ENCODE measurements at regions not wholly inside any gene's neighbourhood (a gene's known extent, or its start where the extent isn't known, plus 50 kb on each side); places are given as distances from the start of the nearest gene placed in this dataset.

DNA sequence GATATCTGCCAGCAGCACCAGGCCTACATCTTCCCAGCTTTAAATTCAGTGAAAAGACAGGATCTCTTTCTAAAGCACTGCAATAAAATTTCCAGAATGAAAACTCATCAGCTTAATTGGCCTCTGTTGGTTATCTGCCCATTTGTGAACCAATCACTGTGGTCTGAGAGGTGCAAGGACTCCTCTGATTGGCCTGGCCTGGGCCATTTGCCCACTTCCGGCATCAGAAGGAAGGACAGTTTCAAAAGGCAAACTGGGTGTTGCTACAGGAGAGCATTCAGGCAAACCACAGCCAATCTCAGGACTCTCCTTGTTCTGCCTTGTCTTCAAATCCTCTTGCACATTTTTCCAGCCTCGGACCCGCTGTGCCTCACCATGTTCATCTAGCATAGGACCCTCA, 163.9 kb upstream of the CCDC150 start:
- no peak for TF ChIP-seq EZH2 (IDR thresholded peaks at IDR 0.05; ENCODE audit: borderline replicate concordance, low read depth, low read length, severe bottlenecking)
- TF ChIP-seq, protein P1, sequence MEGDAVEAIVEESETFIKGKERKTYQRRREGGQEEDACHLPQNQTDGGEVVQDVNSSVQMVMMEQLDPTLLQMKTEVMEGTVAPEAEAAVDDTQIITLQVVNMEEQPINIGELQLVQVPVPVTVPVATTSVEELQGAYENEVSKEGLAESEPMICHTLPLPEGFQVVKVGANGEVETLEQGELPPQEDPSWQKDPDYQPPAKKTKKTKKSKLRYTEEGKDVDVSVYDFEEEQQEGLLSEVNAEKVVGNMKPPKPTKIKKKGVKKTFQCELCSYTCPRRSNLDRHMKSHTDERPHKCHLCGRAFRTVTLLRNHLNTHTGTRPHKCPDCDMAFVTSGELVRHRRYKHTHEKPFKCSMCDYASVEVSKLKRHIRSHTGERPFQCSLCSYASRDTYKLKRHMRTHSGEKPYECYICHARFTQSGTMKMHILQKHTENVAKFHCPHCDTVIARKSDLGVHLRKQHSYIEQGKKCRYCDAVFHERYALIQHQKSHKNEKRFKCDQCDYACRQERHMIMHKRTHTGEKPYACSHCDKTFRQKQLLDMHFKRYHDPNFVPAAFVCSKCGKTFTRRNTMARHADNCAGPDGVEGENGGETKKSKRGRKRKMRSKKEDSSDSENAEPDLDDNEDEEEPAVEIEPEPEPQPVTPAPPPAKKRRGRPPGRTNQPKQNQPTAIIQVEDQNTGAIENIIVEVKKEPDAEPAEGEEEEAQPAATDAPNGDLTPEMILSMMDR (IDR thresholded peaks at IDR 0.05; ENCODE audit: extremely low read depth in 1 of 2, insufficient read depth in 1 of 2, low read depth in 1 of 2, low read length in 2 of 2): no peak
- TF ChIP-seq POLR2A (IDR thresholded peaks at IDR 0.05; ENCODE audit: low read depth, low read length): no peak
- no peak for TF ChIP-seq MYC (IDR thresholded peaks at IDR 0.05; ENCODE audit: low read depth, low read length)

All from endothelial cell of umbilical vein (primary cell).